OCI-LY3 (cell line): ENCODE measurements at regions not wholly inside any gene's neighbourhood (a gene's known extent, or its start where the extent isn't known, plus 50 kb on each side); places are given as distances from the start of the nearest gene placed in this dataset.

Experiments
- H2AFZ ChIP-seq: fragments of 200-600, 300-600 bp; shearing (Covaris generic); 2 replicates; pipeline ENCODE4 v1.6.0; 2014; ENCODE audit warnings: antibody characterized with exemption, low read depth, low read length
- H3K27ac ChIP-seq: fragments of 200-600, 300-600 bp; sonication (generic); 2 replicates; pipeline ENCODE4 v1.5.1; 2014; ENCODE audit warnings: mild to moderate bottlenecking, low read length, moderate library complexity, mixed read lengths
- H3K27me3 ChIP-seq: fragments of 200-600, 300-600 bp; sonication (generic); 2 replicates; pipeline ENCODE4 v1.6.1; 2014; ENCODE audit warnings: low read depth, low read length, mixed read lengths
- H3K36me3 ChIP-seq: fragments of 200-600, 300-600 bp; sonication (generic); replicated peaks from 2 replicates; pipeline ENCODE3; 2014; ENCODE audit warnings: low read depth, low read length, mixed read lengths
- H3K4me1 ChIP-seq: fragments of 300-600, 200-600 bp; sonication (generic); 2 replicates; pipeline ENCODE4 v1.6.1; 2014; ENCODE audit warnings: low read length, mixed read lengths
- H3K4me2 ChIP-seq: fragments of 200-600, 300-600 bp; sonication (generic); 2 replicates; pipeline ENCODE4 v1.6.1; 2014; ENCODE audit warnings: low read length, mixed read lengths
- H3K4me3 ChIP-seq: fragments of 300-600, 200-600 bp; sonication (generic); 2 replicates; pipeline ENCODE4 v1.5.1; 2014; ENCODE audit warnings: antibody characterized with exemption, mild to moderate bottlenecking, low read length, moderate library complexity
- H3K79me2 ChIP-seq: fragments of 300-600, 200-600 bp; shearing (Covaris generic); 2 replicates; pipeline ENCODE4 v1.6.1; 2014; ENCODE audit warnings: mild to moderate bottlenecking, low read length, mixed read lengths
- H3K9ac ChIP-seq: fragments of 300-600, 200-600 bp; shearing (Covaris generic); 2 replicates; pipeline ENCODE4 v1.6.0; 2014; ENCODE audit warnings: mild to moderate bottlenecking, low read length, moderate library complexity
- H3K9me3 ChIP-seq: fragments of 200-600, 300-600 bp; shearing (Covaris generic); 2 replicates; pipeline ENCODE4 v1.6.1; 2014; ENCODE audit warnings: low read length, mixed read lengths; ENCODE audit not compliant: insufficient read depth
- H4K20me1 ChIP-seq: fragments of 200-600, 300-600 bp; sonication (generic); 2 replicates; pipeline ENCODE4 v1.6.1; 2016; ENCODE audit warnings: low read length, mixed read lengths; ENCODE audit not compliant: insufficient read depth
- CTCF ChIP-seq: fragments of 200-600, 300-600 bp; sonication (generic); IDR thresholded peaks from 2 replicates; pipeline ENCODE4 v1.5.1; 2014; ENCODE audit warnings: antibody characterized with exemption, low read length, low read depth
- EZH2phosphoT487 ChIP-seq: fragments of 200-600 bp; shearing (Covaris generic); IDR thresholded peaks from 2 replicates; pipeline ENCODE4 v1.6.1; 2018; ENCODE audit warnings: antibody characterized with exemption, mixed run types, low read depth

GRCh38 chr13:73517766-73518165, 459.0 kb downstream of the KLF5 start:
- Histone ChIP-seq H2AFZ (no peak overlapping the region), H3K27me3 (no peaks in the 10 kb centered on the region), H3K79me2 (no peaks in the 10 kb centered on the region), H3K4me1 (peaks cover 7% of the 10 kb centered on the region), H4K20me1 (no peaks in the 10 kb centered on the region), H3K4me3 (no peak overlapping the region), H3K9ac (no peak overlapping the region), H3K9me3 (no peaks in the 10 kb centered on the region), H3K27ac (no peak overlapping the region), H3K36me3 (no peaks in the 10 kb centered on the region), H3K4me2 (no peak overlapping the region)
- TF ChIP-seq EZH2phosphoT487 (no peak), CTCF (no peak)

- no peaks in the 10 kb centered on the region for H3K27me3 ChIP-seq
Observed at GRCh38 chr13:73516731-73517130, 457.9 kb downstream of the KLF5 start.

GRCh38 chr13:73514208-73514607, 455.4 kb downstream of the KLF5 start:
- no peak overlapping the region for H3K4me2 ChIP-seq
- H2AFZ ChIP-seq: no peak overlapping the region
- H4K20me1 ChIP-seq: no peaks in the 10 kb centered on the region
- TF ChIP-seq EZH2phosphoT487 (no peak), CTCF (no peak)
- no peaks in the 10 kb centered on the region for H3K79me2 ChIP-seq
- no peaks in the 10 kb centered on the region for H3K27me3 ChIP-seq
- no peaks in the 10 kb centered on the region for H3K36me3 ChIP-seq
- H3K9ac ChIP-seq: no peak overlapping the region
- H3K4me3 ChIP-seq: no peak overlapping the region
- no peaks in the 10 kb centered on the region for H3K9me3 ChIP-seq
- H3K4me1 ChIP-seq: no peaks in the 10 kb centered on the region
- no peak overlapping the region for H3K27ac ChIP-seq

More at GRCh38 chr13:73516731-73517130, 457.9 kb downstream of the KLF5 start:
- no peaks in the 10 kb centered on the region for H4K20me1 ChIP-seq
- no peak overlapping the region for H3K4me3 ChIP-seq
- no peaks in the 10 kb centered on the region for H3K9me3 ChIP-seq
- no peak overlapping the region for H3K9ac ChIP-seq
- H3K27ac ChIP-seq: no peak overlapping the region
- no peak overlapping the region for H2AFZ ChIP-seq
- peaks cover 7% of the 10 kb centered on the region for H3K4me1 ChIP-seq
- no peaks in the 10 kb centered on the region for H3K79me2 ChIP-seq
- TF ChIP-seq CTCF (no peak), EZH2phosphoT487 (no peak)
- no peaks in the 10 kb centered on the region for H3K36me3 ChIP-seq
- no peak overlapping the region for H3K4me2 ChIP-seq

- H3K79me2 ChIP-seq: no peaks in the 10 kb centered on the region
- H3K36me3 ChIP-seq: no peaks in the 10 kb centered on the region
- no peak overlapping the region for H3K4me2 ChIP-seq
- no peak overlapping the region for H3K27ac ChIP-seq
- H3K27me3 ChIP-seq: no peaks in the 10 kb centered on the region
- no peaks in the 10 kb centered on the region for H3K4me1 ChIP-seq
- H3K4me3 ChIP-seq: no peak overlapping the region
- no peak for TF ChIP-seq EZH2phosphoT487
- TF ChIP-seq CTCF: no peak
- H4K20me1 ChIP-seq: no peaks in the 10 kb centered on the region
- H2AFZ ChIP-seq: no peak overlapping the region
- H3K9ac ChIP-seq: no peak overlapping the region
- H3K9me3 ChIP-seq: no peaks in the 10 kb centered on the region
Observed at GRCh38 chr13:73513751-73514150, 454.9 kb downstream of the KLF5 start.
